Epithelial cell of proximal tubule (primary cell): ENCODE measurements at regions not wholly inside any gene's neighbourhood (a gene's known extent, or its start where the extent isn't known, plus 50 kb on each side); places are given as distances from the start of the nearest gene placed in this dataset.

ENCODE experiments used
- DNase-seq: peaks from one replicate; pipeline ENCODE4 v3.0.0-alpha.2; 2011; ENCODE audit warnings: low read depth
- H3K4me3 ChIP-seq: 2 replicates; pipeline ENCODE4 v1.5.1; 2011; ENCODE audit warnings: low read depth, mild to moderate bottlenecking, low read length
- TF ChIP-seq, protein P1 (sequence below): conservative IDR thresholded peaks from 2 replicates; pipeline ENCODE4 v1.5.1; 2012; ENCODE audit warnings: low read depth, mild to moderate bottlenecking, low read length

DNA sequence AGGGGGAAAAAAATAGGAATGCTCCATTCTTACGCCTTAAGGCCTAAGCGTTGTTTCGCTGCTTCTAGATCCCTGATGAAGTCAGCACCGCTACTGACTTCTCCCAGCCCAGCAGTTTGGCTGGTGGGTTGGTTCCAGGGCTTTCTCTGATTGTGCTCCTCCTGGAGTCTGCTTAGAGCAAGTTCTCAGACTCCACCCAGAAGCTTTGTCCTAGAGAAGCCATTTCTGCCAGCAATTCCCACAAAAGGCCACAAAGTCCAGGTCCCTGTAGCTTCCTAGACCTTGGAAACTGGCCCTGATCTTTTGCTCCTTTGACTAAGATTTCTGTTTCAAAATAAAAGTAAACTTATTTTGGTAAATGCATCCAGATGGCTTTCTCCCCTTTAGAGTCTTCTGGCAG, 65.4 kb downstream of the KCTD12 start:
- H3K4me3 ChIP-seq: no peak overlapping the region
- no peak for DNase-seq
- TF ChIP-seq, protein P1, sequence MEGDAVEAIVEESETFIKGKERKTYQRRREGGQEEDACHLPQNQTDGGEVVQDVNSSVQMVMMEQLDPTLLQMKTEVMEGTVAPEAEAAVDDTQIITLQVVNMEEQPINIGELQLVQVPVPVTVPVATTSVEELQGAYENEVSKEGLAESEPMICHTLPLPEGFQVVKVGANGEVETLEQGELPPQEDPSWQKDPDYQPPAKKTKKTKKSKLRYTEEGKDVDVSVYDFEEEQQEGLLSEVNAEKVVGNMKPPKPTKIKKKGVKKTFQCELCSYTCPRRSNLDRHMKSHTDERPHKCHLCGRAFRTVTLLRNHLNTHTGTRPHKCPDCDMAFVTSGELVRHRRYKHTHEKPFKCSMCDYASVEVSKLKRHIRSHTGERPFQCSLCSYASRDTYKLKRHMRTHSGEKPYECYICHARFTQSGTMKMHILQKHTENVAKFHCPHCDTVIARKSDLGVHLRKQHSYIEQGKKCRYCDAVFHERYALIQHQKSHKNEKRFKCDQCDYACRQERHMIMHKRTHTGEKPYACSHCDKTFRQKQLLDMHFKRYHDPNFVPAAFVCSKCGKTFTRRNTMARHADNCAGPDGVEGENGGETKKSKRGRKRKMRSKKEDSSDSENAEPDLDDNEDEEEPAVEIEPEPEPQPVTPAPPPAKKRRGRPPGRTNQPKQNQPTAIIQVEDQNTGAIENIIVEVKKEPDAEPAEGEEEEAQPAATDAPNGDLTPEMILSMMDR: no peak

DNA sequence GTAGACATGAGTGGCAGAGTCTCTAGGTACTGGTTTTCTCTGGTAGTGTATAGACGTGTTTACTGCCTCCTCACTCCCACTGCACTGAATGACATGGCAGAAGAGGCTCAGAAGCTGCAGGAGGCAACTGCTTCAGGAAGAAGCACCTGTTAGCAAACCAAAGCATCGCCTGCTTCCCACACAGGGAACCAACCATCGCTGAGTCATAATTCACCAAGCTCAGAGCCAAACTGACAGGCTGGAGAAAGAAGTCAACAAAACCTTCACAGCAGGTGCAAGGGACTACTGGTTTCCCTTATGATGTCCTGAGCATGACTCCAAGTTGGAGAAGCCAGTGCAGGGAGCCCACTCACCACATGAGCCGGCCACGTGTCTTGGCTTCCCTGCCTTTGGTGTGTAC, 69.8 kb downstream of the KCTD12 start:
- TF ChIP-seq, protein P1: no peak
- no peak overlapping the region for H3K4me3 ChIP-seq
- no peak for DNase-seq

DNA sequence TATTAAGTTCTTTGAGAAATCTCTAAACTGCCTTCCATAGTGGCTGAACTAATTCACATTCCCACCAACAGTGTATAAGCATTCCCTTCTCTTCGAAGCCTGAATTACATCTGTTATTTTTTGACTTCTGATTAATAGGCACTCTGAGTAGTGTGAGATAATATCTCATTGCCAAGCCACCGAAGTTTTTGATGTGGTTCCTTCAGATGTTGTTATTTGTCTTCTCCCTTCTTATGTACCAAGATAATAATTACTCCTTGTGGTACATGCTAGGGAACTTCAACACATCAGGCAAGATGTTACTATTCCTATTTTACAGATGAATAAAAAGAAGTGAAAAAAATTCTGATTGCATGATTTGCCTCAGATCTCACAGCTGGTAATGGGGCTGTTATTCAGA, 70.9 kb downstream of the KCTD12 start:
- TF ChIP-seq, protein P1: no peak
- DNase-seq: no peak
- no peak overlapping the region for H3K4me3 ChIP-seq

DNA sequence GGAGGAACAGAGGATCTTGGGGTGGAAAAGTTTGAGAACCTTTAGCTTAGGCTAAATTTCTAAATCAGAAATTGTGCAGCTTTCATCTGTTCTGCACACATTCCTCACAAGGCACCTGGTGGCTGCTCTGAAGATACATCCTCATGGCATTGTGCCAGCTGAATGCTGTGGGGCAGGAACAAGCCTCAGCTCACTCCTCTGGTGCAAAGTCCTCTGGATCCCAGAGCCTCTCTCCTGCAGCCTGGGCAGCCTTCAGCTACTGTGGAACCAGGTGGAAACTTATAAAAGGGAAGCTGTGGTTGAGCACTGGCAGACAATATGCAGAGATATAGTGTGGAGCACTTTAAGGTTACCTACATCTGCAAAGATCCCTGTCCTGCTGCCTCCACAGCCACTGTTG, 72.3 kb downstream of the KCTD12 start:
- TF ChIP-seq, protein P1: no peak
- H3K4me3 ChIP-seq: no peak overlapping the region
- no peak for DNase-seq

DNA sequence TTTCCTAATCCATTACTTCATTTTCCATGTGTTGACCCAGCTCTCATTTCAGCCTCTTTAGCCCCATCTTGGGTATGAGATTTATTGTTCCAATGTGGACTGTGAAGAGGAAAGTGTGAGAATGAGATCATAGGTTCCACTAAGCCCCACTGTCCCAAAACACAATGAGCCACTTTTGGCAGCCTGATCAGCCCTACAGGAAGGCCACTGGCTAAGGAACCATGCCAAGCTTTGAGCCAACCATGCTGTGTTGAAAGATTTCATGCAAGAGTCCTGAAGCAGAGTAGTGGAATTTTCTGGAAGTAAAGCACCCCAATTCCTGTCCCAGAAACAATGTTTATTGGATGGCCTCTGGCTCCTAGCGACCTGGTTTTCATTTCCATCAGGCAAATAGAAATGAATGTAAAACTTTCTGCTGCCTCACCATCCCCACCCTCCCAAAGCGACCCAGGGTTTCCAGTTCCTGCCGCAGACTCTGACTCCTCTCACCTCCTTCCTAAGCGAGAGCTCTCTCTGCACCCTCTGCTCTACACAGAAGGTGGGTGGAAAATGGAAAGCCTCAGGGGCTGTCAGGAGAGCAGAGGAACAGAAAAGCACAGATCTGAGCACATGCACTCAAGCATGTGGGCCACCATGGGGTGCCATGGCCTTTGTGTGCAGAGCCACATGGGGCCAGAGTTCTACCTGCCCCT, 73.1 kb downstream of the KCTD12 start:
- TF ChIP-seq, protein P1: no peak
- DNase-seq: no peak
- no peak overlapping the region for H3K4me3 ChIP-seq

DNA sequence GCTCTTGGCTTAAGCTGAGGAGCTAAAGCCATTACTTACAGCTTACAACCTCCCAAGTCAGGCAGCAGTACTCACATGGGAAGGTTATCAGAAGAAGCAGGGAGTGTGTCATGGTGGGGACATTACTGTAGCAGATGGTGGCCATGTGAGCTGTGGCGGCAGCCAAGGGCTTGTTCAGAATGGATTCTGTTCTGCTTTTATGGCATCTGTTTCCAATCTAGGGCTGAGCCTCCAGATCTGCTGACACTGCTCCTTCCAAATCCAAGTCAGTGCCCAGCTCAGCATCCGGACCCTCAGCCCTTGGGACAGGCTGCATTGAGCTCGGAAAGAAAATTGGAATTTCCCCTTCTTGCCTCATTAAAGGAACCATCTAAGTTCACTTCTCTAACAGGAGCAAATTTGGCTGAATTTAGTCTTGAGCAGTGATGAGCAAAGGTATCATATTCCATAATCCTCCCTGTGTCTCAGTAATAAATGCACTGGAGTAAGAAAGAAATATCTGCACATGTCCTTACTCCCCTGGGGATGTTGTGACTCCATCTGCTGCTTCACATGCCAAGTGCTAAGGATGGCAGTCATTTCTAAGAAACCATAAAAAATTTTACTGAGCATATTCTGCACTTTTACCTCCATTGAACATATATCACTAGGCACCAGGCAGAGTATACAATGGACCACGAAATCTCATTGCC, 73.9 kb downstream of the KCTD12 start:
- H3K4me3 ChIP-seq: no peak overlapping the region
- DNase-seq: no peak
- TF ChIP-seq, protein P1: no peak

DNA sequence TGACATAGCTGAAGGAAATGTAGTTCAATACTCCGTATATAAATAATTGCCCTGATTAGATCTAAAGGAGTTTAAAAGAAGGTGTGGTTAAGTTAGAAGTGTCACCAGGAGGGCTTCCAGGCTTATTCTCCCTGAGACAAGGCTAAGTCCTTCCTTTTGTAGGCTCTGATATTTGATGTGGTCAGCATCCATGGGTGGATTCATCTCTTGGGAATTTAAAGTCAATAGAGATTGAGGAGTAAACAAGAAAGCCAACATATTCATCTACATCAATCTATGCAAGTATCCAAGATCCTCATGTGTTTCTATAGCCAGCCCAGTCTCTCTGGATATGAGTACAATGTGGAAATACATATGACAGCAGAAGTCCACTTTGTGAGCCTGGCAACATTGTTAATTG, 76.8 kb downstream of the KCTD12 start:
- no peak for DNase-seq
- H3K4me3 ChIP-seq: no peak overlapping the region
- TF ChIP-seq, protein P1: no peak
